ENCODE measurements at regions not wholly inside any gene's neighbourhood (a gene's known extent, or its start where the extent isn't known, plus 50 kb on each side); places are given as distances from the start of the nearest gene placed in this dataset.
"Not testable (repeated sequence)": the region's sequence is repeated elsewhere in the genome, so short reads cannot be mapped to it uniquely, and the experiment has no call there.

DNA sequence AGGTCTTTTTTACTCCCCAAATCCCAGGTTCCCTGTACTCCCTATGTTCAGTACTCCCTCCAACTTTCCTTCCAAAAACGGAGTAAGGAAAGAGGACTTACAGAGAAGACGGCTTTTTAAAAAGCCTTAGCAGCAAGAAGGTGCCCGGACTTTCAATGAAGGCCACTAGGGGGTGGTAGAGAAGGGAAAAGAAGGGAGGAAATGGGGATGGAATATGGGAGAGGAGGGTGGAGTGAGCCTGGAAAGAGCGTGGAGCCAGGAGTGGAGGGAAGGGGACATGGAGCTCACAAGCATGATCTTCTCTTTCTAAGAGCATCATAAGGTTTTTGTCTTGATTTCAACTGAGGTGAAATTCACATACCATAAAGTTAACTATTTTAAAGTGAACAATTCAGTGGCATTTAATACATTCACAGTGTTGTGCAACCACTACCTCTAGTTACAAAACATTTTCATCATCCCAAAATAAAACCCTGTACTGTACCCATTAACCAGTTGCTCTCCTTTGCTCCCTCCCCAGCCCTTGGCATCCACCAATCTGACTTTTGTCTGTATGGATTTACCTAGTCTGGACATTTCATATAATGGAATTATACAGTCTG is 129.9 kb downstream of the ZNF281 start:
- peak; percentile 23 for DNase-seq

- no peak for DNase-seq
These were observed 133.9 kb downstream of the ZNF281 start for GRCh38 chr1:200275816-200276453.

DNA sequence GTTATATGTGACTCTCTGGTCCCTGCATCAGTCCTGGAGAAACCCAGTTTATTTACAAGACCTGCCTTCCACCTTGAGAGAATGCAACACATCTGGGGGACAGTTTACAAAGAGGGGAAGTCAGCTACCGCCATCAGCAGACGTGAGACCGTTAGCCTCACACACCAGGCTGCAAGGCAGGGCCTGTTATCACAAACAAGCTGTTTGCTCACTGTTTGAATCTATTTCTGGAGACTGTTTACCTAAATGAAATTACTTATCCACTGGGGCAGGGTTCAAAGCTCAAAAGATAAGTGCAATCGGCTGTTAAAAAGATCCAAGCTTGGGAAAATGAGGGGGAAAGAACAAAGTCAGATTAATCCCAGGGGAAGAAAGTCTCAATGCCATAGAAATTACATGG is 134.4 kb downstream of the ZNF281 start:
- no peak for DNase-seq

DNA sequence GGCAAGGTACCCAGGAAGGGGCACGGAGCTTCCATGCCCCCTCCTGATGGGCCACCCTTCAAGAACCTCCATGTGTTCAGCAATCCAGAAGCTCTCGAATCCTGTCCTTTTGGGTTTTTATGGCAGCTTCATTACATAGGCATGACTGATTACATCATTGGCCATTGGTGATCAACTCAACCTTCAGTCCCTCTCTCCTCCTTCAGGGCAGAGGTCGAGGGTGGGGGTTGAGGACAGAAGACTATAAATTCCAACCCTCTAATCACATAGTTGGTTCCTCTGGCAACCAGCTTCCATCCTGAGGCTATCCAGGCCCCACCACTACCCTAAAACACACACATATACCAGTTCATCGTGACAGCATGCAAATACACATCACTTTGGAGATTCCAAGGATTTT is 135.7 kb downstream of the ZNF281 start:
- DNase-seq, result no peak

DNA sequence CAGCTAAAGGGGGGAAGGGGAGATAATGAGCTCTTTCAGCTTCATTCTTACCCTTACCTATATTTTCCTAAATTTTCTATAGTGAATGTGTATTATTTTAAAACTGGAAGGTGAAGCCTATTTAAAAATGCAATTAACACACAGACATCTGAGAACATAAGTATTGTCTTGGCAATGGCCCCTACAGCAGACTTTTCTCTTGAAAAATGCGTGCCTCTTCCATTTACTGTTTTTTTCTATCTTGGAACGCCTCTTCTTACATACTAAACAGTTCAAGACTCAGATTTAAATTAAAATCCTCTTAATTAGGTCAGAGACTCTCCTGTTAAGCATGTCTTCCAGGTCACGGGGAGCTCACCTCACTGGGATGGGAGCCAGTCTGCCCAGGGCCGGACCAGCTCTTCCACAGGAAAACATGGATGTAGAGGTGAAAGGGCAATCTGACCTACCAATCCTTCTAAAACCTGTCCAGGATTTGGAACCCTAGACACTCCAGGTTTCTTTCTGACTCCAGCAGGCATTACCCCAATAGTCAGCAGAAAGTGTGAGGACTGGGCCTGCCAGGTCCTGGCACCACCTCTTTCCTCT is 137.3 kb downstream of the ZNF281 start:
- no peak for DNase-seq

DNA sequence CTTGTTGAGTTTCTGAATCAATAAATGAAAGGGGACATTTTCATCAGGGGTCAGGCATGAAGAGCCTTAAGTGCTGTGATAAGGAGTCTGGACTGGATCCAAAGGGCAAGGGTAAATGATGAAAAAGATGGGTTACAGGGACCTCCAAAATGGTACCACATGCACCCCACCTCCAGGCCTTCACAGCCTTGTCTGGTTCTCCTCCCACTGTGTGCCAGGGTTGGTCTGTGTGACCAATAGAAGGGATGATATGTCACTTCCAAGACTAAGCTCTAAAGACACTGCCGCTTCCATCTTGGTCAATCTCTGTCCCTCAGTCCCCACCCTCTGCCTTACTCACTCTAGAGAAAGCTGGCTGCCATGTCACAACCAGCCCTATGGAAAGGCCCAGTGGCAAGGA is 140.6 kb downstream of the ZNF281 start:
- DNase-seq, result no peak

DNA sequence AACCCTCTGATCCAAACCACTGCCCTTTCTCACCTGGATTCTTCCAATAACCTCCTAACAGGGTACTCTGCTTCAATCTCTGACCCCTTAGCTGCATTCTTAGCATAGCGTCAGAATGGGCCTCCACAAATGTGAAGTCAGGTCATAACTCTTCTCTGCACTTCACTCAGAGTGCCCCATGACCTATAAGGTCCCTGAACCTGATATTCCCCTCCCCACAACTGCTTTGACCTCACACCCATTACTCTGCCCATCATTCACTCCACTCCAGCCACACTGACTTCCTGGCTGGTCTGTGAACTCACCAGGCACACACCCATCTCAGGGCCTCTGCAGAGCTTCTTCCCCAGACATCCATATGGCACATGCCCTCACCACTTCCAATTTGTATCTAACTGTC is 141.9 kb downstream of the ZNF281 start:
- DNase-seq, result no peak

DNA sequence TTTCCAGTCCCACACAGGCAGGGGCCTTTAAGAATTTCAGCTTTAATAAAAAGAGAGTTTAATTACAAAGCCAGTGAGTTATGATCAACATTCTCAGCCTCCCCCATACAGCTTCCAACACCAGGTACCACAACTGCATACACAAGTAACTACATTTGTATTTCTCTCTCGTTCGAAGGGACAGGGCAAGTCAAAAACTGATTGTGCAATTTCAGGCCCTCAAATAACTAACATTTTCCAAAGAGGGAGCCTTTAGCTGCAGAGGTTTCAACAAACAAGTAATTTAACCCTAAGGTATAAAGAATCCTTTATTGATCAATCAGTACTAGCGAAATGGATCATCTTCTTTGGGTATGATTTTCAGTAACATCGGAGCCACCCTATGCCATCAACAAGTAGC is 142.4 kb downstream of the ZNF281 start:
- DNase-seq, result no peak

- no peak for DNase-seq
These were observed 143.0 kb downstream of the ZNF281 start for GRCh38 chr1:200266871-200267270.

GRCh38 chr1:200265881-200266280 is 144.0 kb downstream of the ZNF281 start:
- DNase-seq, result no peak

GRCh38 chr1:200265104-200265503 is 144.7 kb downstream of the ZNF281 start:
- no peak for DNase-seq

DNA sequence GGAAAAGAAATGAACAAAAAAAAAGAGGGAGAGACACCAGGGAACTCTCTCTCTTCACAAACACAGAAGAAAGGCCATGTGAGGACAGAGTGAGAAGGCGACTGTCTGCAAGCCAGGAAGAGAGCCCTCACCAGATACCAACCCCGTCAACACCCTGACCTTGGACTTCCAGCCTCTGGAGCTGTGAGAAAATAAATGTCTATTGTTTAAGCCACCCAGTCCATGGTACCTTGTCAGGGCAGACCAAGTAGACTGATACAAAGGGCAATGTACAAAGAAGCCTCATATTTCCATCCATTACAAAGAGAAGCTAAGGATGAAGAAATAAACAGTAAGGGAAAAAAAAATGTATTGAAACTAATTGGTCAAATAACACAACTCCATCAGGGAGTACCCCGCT is 146.6 kb downstream of the ZNF281 start:
- DNase-seq, result no peak

GRCh38 chr1:200262326-200262965 is 147.4 kb downstream of the ZNF281 start:
- DNase-seq, result no peak

GRCh38 chr1:200260597-200261335 is 149.1 kb downstream of the ZNF281 start:
- DNase-seq, result no peak

DNA sequence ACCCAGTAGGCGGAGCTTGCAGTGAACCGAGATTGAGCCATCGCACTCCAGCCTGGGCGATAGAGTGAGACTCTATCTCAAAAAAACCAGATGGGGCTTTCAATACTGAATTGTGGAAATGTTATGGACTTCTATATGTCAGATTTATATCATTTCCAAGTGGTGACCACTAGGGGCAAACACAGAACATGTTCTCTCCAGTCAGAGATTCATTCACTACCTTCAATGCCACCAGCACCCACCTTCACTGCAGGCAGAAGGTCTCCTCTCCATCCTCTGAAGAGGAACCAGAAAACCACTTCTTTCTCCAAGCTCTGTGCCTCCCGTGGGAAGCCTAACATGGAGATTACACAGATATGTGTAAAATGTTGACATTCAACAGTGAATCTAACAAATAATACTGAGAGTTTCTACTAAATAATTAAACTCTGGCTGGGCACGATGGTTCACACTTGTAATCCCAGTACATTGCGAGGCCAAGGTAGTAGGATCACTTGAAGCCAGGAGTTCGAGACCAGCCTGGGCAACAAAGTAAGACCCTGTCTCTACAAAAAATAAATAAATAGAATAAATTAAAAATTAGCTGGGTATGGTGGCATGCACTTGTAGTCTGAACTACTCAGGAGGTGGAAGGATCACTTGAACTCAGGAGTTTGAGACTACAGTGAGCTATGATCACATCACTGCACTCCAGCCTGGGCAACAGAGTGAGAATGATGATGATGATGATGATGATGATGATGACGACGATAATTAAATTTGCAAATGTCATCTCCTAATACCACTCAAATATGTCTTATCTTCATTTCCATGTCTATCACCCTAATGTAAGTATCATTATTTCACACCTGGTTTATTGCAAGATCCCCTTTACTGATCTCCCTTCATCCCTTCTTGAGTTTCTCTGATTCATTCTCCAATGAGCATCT is 151.1 kb downstream of the ZNF281 start:
- peak; percentile 24 for DNase-seq

DNA sequence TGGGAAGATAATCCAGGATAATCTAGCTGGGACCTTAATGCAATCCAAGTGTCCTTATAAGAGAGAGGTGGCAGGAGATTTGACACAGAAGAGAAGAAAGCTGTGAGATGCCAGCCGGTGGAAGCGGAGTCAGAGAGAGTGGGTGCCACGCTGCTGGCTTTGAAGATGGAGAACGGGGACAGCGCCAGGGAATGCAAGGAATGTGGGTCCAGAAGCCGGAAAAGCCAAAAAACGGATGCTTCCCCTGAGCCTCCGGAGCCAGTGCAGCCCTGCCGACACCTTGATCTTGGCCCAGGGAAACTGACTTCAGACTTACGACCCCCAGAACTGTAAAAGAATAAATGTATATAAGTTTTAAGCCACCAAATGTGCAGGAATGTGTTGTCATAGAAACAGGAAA is 152.6 kb downstream of the ZNF281 start:
- DNase-seq, result no peak

DNA sequence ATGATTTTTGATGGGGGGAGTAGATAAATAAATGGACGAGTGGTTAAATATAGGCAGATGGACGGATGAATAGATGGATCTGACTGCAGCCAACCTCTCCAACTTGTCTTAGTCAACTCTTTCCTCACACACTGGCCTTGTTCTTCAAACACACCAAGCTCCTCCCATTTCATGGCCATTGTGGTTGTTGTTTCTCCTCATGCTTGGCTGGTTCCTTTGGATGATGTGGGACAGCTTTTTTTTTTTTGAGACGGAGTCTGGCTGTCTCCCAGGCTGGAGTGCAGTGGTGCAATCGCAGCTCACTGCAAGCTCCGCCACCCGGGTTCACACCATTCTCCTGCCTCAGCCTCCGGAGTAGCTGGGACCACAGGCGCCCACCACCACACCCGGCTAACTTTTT is 155.2 kb downstream of the ZNF281 start:
- DNase-seq, result not testable (repeated sequence)

- no peak for DNase-seq
These were observed 155.9 kb downstream of the ZNF281 start for GRCh38 chr1:200253774-200254495.

GRCh38 chr1:200252531-200252930 is 157.3 kb downstream of the ZNF281 start:
- DNase-seq, result no peak

DNA sequence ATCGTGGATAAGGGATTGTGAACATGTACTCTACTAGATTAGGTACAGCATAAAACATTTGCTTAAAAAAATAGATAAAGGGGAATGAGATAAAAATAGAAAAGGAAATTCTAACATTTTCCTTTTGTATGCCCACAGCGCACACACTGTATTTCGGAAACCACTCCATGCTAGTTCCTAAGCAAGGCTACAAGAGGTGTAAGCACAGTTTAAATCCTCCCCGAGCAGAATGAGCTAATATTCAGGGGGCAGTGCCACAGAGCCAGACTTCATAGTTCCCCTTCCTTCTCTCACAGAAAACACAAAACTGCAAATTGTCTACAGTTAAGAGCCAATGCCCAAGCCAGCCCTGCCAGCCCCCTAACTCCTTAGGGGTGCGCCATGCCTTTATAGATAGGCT is 159.4 kb downstream of the ZNF281 start:
- no peak for DNase-seq

DNA sequence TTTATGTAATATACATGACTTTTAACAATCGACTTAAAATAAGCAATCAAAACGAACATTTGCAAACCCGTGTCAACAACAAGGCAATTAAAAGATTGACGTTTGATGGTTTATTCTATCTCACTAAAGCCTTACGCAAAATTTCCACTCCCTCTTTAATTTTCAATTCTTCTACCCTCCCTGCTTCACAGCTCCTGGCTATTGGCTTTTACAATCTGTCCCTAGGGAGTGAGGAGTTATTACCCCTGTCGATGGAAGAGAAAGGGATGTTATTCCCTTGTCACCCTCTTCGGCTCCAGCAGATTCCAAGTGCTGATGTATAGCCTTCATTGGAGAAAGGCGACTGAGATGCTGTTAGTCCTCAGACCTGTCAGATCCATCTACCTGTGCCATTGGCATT is 161.3 kb downstream of the ZNF281 start:
- no peak for DNase-seq

- no peak for DNase-seq
These were observed 162.3 kb downstream of the ZNF281 start for GRCh38 chr1:200247518-200247917.
